GM12873 (cell line): ENCODE measurements at regions not wholly inside any gene's neighbourhood (a gene's known extent, or its start where the extent isn't known, plus 50 kb on each side); places are given as distances from the start of the nearest gene placed in this dataset.

Experiments used
- CTCF ChIP-seq: IDR thresholded peaks from 2 replicates; pipeline ENCODE4 v1.5.1; 2012; ENCODE audit warnings: low read depth, mild to moderate bottlenecking, moderate library complexity, low read length, control low read depth; ENCODE audit not compliant: insufficient read depth; ENCODE audit errors: missing control alignments

- TF ChIP-seq CTCF: no peak
Measured at GRCh38 chr3:107269136-107269535, 108.1 kb upstream of the CCDC54 start.

- TF ChIP-seq CTCF: peak; percentile 52
Measured at GRCh38 chr3:107271787-107272387, 105.4 kb upstream of the CCDC54 start.

GRCh38 chr3:107272471-107272870 is 104.8 kb upstream of the CCDC54 start:
- TF ChIP-seq CTCF: no peak

GRCh38 chr3:107272885-107273284 is 104.4 kb upstream of the CCDC54 start:
- TF ChIP-seq CTCF: no peak

GRCh38 chr3:107273771-107274170 is 103.5 kb upstream of the CCDC54 start:
- no peak for TF ChIP-seq CTCF

- TF ChIP-seq CTCF: no peak
Measured at GRCh38 chr3:107275511-107275910, 101.7 kb upstream of the CCDC54 start.

- TF ChIP-seq CTCF: no peak
Measured at GRCh38 chr3:107283948-107284347, 93.3 kb upstream of the CCDC54 start.

GRCh38 chr3:107284612-107285011 is 92.6 kb upstream of the CCDC54 start:
- no peak for TF ChIP-seq CTCF
